ENCODE measurements at regions not wholly inside any gene's neighbourhood (a gene's known extent, or its start where the extent isn't known, plus 50 kb on each side); places are given as distances from the start of the nearest gene placed in this dataset.

GRCh38 chr6:8608737-8609136 is 173.4 kb upstream of the SLC35B3 start:
- in situ Hi-C loops (cut with MboI; ENCODE audit: low sequenced_read_pairs) = no loop called here

- in situ Hi-C loops (cut with MboI; ENCODE audit: low sequenced_read_pairs) = no loop called here
These were observed 154.8 kb upstream of the SLC35B3 start for GRCh38 chr6:8589941-8590729.

- in situ Hi-C loops (cut with MboI; ENCODE audit: low sequenced_read_pairs) = no loop called here
These were observed 152.8 kb upstream of the SLC35B3 start for GRCh38 chr6:8588176-8588575.

GRCh38 chr6:8583291-8583690 is 147.9 kb upstream of the SLC35B3 start:
- in situ Hi-C loops (cut with MboI; ENCODE audit: low sequenced_read_pairs) = no loop called here

- in situ Hi-C loops (cut with MboI; ENCODE audit: low sequenced_read_pairs) = no loop called here
These were observed 144.0 kb upstream of the SLC35B3 start for GRCh38 chr6:8579372-8579771.

GRCh38 chr6:8578006-8578405 is 142.7 kb upstream of the SLC35B3 start:
- in situ Hi-C loops (cut with MboI; ENCODE audit: low sequenced_read_pairs) = no loop called here

GRCh38 chr6:8574749-8575468 is 139.6 kb upstream of the SLC35B3 start:
- in situ Hi-C loops (cut with MboI; ENCODE audit: low sequenced_read_pairs) = no loop called here

- in situ Hi-C loops (cut with MboI; ENCODE audit: low sequenced_read_pairs) = no loop called here
These were observed 139.0 kb upstream of the SLC35B3 start for GRCh38 chr6:8574311-8574710.

- in situ Hi-C loops (cut with MboI; ENCODE audit: low sequenced_read_pairs) = no loop called here
These were observed 135.0 kb upstream of the SLC35B3 start for GRCh38 chr6:8570256-8570920.

GRCh38 chr6:8562125-8562524 is 126.8 kb upstream of the SLC35B3 start:
- in situ Hi-C loops (cut with MboI; ENCODE audit: low sequenced_read_pairs) = no loop called here

- in situ Hi-C loops (cut with MboI; ENCODE audit: low sequenced_read_pairs) = no loop called here
These were observed 123.6 kb upstream of the SLC35B3 start for GRCh38 chr6:8558953-8559352.

GRCh38 chr6:8557014-8557748 is 121.8 kb upstream of the SLC35B3 start:
- in situ Hi-C loops (cut with MboI; ENCODE audit: low sequenced_read_pairs) = no loop called here

GRCh38 chr6:8556370-8557013 is 121.1 kb upstream of the SLC35B3 start:
- in situ Hi-C loops (cut with MboI; ENCODE audit: low sequenced_read_pairs) = no loop called here

GRCh38 chr6:8551993-8552392 is 116.6 kb upstream of the SLC35B3 start:
- in situ Hi-C loops (cut with MboI; ENCODE audit: low sequenced_read_pairs) = no loop called here

GRCh38 chr6:8551386-8551785 is 116.0 kb upstream of the SLC35B3 start:
- in situ Hi-C loops (cut with MboI; ENCODE audit: low sequenced_read_pairs) = no loop called here

- in situ Hi-C loops (cut with MboI; ENCODE audit: low sequenced_read_pairs) = no loop called here
These were observed 113.9 kb upstream of the SLC35B3 start for GRCh38 chr6:8549074-8549790.

GRCh38 chr6:8546496-8546895 is 111.2 kb upstream of the SLC35B3 start:
- in situ Hi-C loops (cut with MboI; ENCODE audit: low sequenced_read_pairs) = no loop called here

- in situ Hi-C loops (cut with MboI; ENCODE audit: low sequenced_read_pairs) = no loop called here
These were observed 110.0 kb upstream of the SLC35B3 start for GRCh38 chr6:8545336-8545735.

GRCh38 chr6:8543714-8544113 is 108.4 kb upstream of the SLC35B3 start:
- in situ Hi-C loops (cut with MboI; ENCODE audit: low sequenced_read_pairs) = no loop called here

GRCh38 chr6:8539453-8539852 is 104.1 kb upstream of the SLC35B3 start:
- in situ Hi-C loops (cut with MboI; ENCODE audit: low sequenced_read_pairs) = no loop called here

All from HL-60/S4 treated with phorbol 12-myristate 13-acetate at 8.2 ng/mL for 4 days and 3 days (cell line).